Esophagus squamous epithelium (tissue), 5 donors: ENCODE measurements at regions not wholly inside any gene's neighbourhood (a gene's known extent, or its start where the extent isn't known, plus 50 kb on each side); places are given as distances from the start of the nearest gene placed in this dataset.

Experiments used
- DNase-seq: peaks from one replicate; lab custom pipeline; 2025; lab: John Stamatoyannopoulos, UW
- H3K27ac ChIP-seq, 4 donors: fragments of 200-600 bp; sonication (generic); one replicate each; pipeline ENCODE4 v1.5.1; 2016 to 2019; ENCODE audit warnings: mild to moderate bottlenecking in 1 of 4
- H3K27me3 ChIP-seq, 4 donors: fragments of 200-600 bp; sonication (generic); 1 replicate in 3 of 4; 2 replicates in 1 of 4; pipeline versions ENCODE4 v1.5.1 to v1.6.0; 2017 to 2021; ENCODE audit warnings: antibody characterized with exemption in 1 of 4
- H3K36me3 ChIP-seq, 3 donors: fragments of 200-600 bp; sonication (generic); one replicate each; pipeline ENCODE4 v1.5.1; 2016 to 2019
- H3K4me1 ChIP-seq, 3 donors: fragments of 200-600 bp; sonication (generic); one replicate each; pipeline ENCODE4 v1.5.1; 2017 to 2019
- H3K4me3 ChIP-seq, 4 donors: fragments of 200-600 bp; sonication (generic); 1 replicate in 3 of 4; 2 replicates in 1 of 4; pipeline ENCODE4 v1.5.1; 2016 to 2019; ENCODE audit warnings: mild to moderate bottlenecking in 2 of 4, moderate library complexity in 1 of 4
- H3K9me3 ChIP-seq, 3 donors: fragments of 200-600 bp; sonication (generic); one replicate each; pipeline ENCODE4 v1.5.1; 2016 to 2019
- CTCF ChIP-seq, 6 experiments: fragments of 450-650 bp in 4 of 6; fragments of 200-600 bp in 2 of 6; sonication (generic) in 2 of 6; IDR thresholded peaks; one replicate each; pipeline ENCODE4 v1.5.1; 2016 to 2019; ENCODE audit warnings: antibody characterized with exemption in 6 of 6, mild to moderate bottlenecking in 4 of 6, moderate library complexity in 4 of 6
- POLR2A ChIP-seq, 4 donors: fragments of 450-650 bp; IDR thresholded peaks; one replicate each; pipeline ENCODE4 v1.6.1; 2017; ENCODE audit warnings: antibody characterized with exemption in 4 of 4, mild to moderate bottlenecking in 4 of 4, moderate library complexity in 3 of 4
- WGBS, 2 donors: methylation state at CpG; one replicate each; pipeline ENCODE4 v1.1.5; 2018; 5-methylcytosine and 5-hydroxymethylcytosine counted together
- intact Hi-C: fragments of 100-400 bp; cut with DNase I; formaldehyde crosslinking; loops from one replicate; pipeline ENCODE4 v1.15.0; 2022
- donor health status: DM: yes; HTN: yes; CAD: no.

- H3K27ac ChIP-seq: no peak overlapping the region
- H3K27me3 ChIP-seq: no peaks in the 10 kb centered on the region
- H3K9me3 ChIP-seq: no peaks in the 10 kb centered on the region
- H3K4me1 ChIP-seq: no peaks in the 10 kb centered on the region
- intact Hi-C loops: no loop called here
- H3K36me3 ChIP-seq: no peaks in the 10 kb centered on the region
- WGBS, 2 donors: 58 to 88% methylated on average over 1 to 2 of the region's 2 CpGs
- no peak for TF ChIP-seq POLR2A (IDR thresholded peaks at IDR 0.05)
- no peak for TF ChIP-seq CTCF (IDR thresholded peaks at IDR 0.05)
- DNase-seq: no peak
- no peak overlapping the region for H3K4me3 ChIP-seq
Measured at GRCh38 chr6:145026267-145026679, 709.0 kb downstream of the EPM2A start.

- Histone ChIP-seq H3K4me3 (no peak overlapping the region), H3K9me3 (no peaks in the 10 kb centered on the region), H3K27me3 (no peaks in the 10 kb centered on the region), H3K36me3 (no peaks in the 10 kb centered on the region), H3K4me1 (no peaks in the 10 kb centered on the region), H3K27ac (no peak overlapping the region)
- DNase-seq: no peak
- intact Hi-C loops: no loop called here
- 28 to 29% methylated on average over 4 of the region's 4 CpGs for WGBS, 2 donors
- no peak for TF ChIP-seq POLR2A (IDR thresholded peaks at IDR 0.05)
- peak in 3 of 6 experiments; percentile 19 to 62 (median 33) for TF ChIP-seq CTCF (IDR thresholded peaks at IDR 0.05)
Measured at GRCh38 chr6:145028144-145028818, 707.0 kb downstream of the EPM2A start.

- intact Hi-C loops: no loop called here
- no peak overlapping the region for H3K27ac ChIP-seq
- TF ChIP-seq CTCF (IDR thresholded peaks at IDR 0.05) (no peak), POLR2A (IDR thresholded peaks at IDR 0.05) (no peak)
- no peaks in the 10 kb centered on the region for H3K27me3 ChIP-seq
- 44 to 69% methylated on average over 2 of the region's 2 CpGs for WGBS, 2 donors
- no peaks in the 10 kb centered on the region for H3K4me1 ChIP-seq
- no peak overlapping the region for H3K4me3 ChIP-seq
- no peak for DNase-seq
- H3K9me3 ChIP-seq: no peaks in the 10 kb centered on the region
- no peaks in the 10 kb centered on the region for H3K36me3 ChIP-seq
Measured at GRCh38 chr6:145031001-145031400, 704.3 kb downstream of the EPM2A start.

GRCh38 chr6:145031962-145032361 lies 703.4 kb downstream of the EPM2A start:
- Histone ChIP-seq H3K4me1 (no peaks in the 10 kb centered on the region), H3K27ac (no peak overlapping the region), H3K4me3 (no peak overlapping the region), H3K27me3 (no peaks in the 10 kb centered on the region), H3K9me3 (no peaks in the 10 kb centered on the region), H3K36me3 (no peaks in the 10 kb centered on the region)
- TF ChIP-seq CTCF (IDR thresholded peaks at IDR 0.05) (no peak), POLR2A (IDR thresholded peaks at IDR 0.05) (no peak)
- intact Hi-C loops: no loop called here
- WGBS, 2 donors: 64 to 80% methylated on average over 4 of the region's 4 CpGs
- no peak for DNase-seq

- TF ChIP-seq POLR2A (IDR thresholded peaks at IDR 0.05) (no peak), CTCF (IDR thresholded peaks at IDR 0.05) (no peak)
- intact Hi-C loops: no loop called here
- Histone ChIP-seq H3K4me3 (no peak overlapping the region), H3K27ac (no peak overlapping the region), H3K27me3 (no peaks in the 10 kb centered on the region), H3K9me3 (no peaks in the 10 kb centered on the region), H3K36me3 (no peaks in the 10 kb centered on the region), H3K4me1 (no peaks in the 10 kb centered on the region)
- DNase-seq: no peak
- WGBS, 2 donors: 83 to 85% methylated on average over 2 of the region's 2 CpGs
Measured at GRCh38 chr6:145032562-145033145, 702.7 kb downstream of the EPM2A start.
